Hepatic stellate cell (primary cell): ENCODE measurements at regions not wholly inside any gene's neighbourhood (a gene's known extent, or its start where the extent isn't known, plus 50 kb on each side); places are given as distances from the start of the nearest gene placed in this dataset.
A peak's percentile ranks its signal among the peaks of the same experiment; 100 is the strongest.
"Not testable (repeated sequence)": the region's sequence is repeated elsewhere in the genome, so short reads cannot be mapped to it uniquely, and the experiment has no call there.

Experiments
- DNase-seq: peaks from one replicate; pipeline ENCODE4 v3.0.0; 2011; ENCODE audit warnings: low spot score

DNA sequence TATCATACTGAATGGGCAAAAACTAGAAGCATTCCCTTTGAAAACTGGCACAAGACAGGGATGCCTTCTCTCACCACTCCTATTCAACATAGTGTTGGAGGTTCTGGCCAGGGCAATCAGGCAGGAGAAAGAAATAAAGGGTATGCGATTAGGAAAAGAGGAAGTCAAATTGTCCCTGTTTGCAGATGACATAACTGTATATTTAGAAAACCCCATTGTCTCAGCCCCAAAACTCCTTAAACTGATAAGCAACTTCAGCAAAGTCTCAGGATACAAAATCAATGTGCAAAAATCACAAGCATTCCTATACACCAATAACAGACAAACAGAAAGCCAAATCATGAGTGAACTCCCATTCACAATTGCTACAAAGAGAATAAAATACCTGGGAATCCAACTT lies 52.5 kb upstream of the CCDC71L start:
- not testable (repeated sequence) for DNase-seq

DNA sequence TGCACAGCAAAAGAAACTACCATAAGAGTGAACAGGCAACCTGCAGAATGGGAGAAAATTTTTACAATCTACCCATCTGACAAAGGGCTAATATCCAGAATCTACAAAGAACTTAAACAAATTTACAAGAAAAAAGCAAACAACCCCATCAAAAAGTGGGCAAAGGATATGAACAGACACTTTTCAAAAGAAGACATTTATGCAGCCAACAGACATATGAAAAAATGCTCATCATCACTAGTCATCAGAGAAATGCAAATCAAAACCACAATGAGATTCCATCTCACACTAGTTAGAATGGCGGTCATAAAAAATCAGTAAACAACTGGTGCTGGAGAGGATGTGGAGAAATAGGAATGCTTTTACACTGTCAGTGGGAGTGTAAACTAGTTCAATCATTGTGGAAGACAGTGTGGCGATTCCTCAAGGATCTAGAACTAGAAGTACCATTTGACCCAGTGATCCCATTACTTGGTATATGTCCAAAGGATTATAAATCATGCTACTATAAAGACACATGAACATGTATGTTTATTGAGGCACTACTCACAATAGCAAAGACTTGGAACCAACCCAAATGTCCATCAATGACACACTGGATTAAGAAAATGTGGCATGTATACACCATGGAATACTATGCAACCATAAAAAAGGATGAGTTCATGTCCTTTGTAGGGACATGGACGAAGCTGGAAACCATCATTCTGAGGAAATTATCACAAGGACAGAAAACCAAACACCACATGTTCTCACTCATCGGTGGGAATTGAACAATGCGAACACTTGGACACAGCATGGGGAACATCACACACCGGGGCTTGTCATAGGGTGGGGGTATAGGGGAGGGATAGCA lies 53.9 kb upstream of the CCDC71L start:
- not testable (repeated sequence) for DNase-seq

DNA sequence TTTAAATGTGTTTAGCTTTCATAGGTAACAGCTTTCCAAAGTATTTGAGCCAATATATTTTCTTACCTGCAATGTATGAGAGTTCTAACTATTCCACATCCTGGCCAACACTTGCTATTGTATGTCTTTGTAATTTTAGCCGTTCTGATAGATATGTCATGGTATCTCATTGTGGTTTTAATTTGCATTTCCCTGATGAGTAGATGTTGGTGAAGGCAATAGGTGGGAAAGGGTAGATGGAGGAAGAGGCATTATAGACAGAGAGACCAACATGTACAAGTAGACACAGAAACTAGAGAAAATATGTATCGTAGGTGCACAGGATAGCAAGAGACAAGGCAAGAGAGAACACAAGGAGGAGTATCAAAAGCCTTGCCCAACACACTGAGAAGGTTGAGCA lies 54.8 kb upstream of the CCDC71L start:
- no peak for DNase-seq

- no peak for DNase-seq
Measured at GRCh38 chr7:106717254-106717954, 56.4 kb upstream of the CCDC71L start.

DNA sequence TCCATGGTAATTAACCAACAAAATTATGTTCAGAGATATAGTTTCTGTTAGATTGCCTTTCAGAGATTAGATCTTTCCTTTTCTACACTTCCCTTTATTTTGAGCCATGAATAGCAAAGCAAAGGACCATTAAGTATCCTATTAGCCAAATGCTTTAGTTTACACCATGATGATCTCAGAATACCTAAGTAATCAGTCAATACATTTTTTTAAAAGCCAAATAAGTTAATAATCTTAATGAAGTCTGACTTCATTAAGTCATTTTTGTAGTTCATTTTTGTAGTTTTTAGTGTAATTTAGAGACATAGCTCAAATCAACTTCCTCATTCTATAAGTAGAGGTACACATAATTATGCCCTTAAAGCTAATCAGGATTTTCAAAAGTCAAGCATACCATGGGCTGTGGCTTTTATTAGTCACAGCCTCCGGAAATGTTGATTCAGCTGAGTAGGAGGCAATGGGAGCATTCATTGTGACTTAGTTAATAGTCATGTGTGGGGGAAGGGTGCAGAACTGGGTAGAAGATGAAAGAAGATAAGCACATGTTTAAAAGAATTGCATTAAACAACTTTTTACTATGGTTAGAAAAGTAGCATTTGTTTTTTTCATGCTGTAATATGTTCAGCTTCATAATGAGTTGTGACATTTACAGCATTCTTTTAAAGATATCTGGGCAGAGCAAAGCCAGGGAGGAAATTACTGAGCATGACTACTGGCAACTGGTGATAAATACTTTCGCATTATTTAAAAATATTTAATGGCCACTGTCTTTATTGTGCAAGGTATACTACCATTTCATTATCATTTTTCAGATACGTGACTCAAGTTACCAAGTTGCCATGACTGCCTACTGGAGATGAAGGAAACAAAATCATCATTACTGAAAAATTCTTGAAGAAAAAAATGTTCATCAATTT lies 57.3 kb upstream of the CCDC71L start:
- DNase-seq, result peak; percentile 69

- DNase-seq, result no peak
Measured at GRCh38 chr7:106720641-106721040, 59.7 kb upstream of the CCDC71L start.

GRCh38 chr7:106721816-106722785 lies 61.1 kb upstream of the CCDC71L start:
- no peak for DNase-seq

GRCh38 chr7:106723398-106723797 lies 62.4 kb upstream of the CCDC71L start:
- DNase-seq, result no peak

DNA sequence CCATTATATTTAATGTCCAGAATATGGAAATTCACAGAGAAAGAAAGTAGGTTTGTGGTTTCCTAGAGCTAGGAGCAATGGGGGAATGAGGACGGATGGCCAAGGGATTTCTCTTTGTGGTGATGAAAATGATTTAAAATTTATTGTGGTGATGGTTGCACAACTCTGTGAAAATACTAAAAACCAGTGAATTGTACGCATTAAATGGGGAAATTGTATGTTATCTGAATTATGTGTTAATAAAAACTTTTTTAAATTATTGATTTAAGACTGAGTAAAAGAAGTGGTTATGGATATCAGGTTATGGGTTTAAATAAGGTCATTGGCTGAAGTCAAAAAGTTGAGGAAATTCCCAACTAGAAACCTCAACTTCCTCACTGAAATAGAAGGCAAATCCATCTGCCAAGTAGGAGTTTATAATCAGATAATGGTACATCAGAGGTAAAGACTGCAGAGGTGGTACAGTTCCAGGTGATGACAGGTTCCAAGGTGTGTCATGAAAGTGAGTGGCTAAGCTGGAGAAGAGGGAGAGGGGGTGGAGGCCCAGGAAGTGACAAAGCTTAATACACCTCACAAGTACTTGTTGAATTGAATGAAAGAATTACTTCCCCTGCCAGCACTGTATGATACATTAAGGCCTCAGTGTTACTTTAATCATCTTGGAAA lies 68.9 kb upstream of the CCDC71L start:
- DNase-seq, result no peak

DNA sequence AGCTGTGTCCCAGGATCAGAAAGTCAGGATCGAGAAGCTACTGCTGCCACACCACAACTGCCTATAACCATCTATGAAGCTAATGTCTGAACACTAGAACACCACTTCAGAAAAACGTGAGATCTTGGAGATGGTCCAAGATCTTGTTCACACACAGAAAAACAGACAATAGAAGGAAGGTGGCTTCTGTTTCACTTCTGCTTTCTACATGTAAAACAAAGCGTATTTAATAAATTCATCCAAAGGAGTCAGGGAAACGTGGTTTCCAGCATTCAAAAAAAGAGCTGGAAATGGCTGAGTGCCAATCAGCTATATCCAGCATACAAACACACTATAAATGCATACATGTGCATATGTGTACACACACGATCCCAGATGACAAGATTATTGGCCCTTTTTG lies 70.2 kb upstream of the CCDC71L start:
- no peak for DNase-seq

DNA sequence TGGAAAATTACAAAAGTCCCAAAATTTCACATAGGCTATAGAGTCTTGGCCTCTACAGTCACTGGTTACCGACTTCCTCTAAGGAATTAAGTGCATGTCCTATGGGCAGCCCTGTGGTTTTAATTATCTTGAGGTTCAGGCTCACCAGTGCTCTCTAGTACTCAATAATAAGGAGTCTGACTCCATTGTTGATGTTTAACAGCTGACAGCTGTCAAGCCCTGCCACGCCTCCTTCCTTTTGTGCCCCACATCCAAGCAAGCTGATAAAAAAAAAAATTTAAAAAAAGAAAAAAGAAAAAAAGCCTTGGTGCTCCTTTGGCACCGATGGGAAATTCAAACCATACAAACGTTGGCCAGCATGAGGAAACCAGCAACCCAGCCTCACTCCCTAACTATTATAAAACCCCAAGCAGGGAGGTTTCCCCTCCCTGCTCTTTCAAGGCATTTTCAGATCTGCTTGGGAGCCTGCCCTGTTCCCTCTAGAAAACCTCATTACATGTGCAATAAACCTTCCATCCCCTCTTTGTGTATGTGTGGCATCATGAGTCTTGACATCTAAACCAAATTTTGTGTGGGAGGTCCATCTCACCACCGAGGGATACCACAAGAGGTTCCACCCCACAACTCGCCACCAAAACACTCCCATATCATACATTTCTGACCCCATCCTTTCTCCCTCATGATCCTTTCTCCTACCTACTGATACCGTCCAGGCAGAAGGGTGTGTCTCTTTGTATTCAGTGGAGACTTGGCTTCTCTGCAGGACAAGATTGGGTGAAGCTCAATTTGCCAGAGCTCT lies 70.9 kb upstream of the CCDC71L start:
- no peak for DNase-seq

DNA sequence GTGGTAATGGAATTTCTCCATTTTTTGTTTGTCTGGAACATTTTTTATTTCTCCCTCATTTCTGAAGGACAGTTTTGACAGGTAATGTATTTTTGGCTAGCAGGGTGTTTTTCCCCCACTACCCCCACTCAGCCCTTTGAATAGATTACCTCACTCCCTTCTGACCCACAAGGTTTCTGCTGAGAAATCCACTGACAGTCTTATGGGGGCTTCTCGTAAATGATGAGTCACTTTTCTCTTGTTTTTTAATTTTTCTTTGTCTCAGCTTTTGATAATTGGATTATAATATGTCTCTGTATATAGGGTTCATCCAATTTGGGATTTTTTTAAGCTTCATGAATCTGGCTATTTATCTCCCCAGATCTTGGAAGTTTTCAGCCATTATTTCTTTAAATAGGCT lies 74.7 kb upstream of the CCDC71L start:
- no peak for DNase-seq

GRCh38 chr7:106736123-106736507 lies 75.2 kb upstream of the CCDC71L start:
- no peak for DNase-seq

DNA sequence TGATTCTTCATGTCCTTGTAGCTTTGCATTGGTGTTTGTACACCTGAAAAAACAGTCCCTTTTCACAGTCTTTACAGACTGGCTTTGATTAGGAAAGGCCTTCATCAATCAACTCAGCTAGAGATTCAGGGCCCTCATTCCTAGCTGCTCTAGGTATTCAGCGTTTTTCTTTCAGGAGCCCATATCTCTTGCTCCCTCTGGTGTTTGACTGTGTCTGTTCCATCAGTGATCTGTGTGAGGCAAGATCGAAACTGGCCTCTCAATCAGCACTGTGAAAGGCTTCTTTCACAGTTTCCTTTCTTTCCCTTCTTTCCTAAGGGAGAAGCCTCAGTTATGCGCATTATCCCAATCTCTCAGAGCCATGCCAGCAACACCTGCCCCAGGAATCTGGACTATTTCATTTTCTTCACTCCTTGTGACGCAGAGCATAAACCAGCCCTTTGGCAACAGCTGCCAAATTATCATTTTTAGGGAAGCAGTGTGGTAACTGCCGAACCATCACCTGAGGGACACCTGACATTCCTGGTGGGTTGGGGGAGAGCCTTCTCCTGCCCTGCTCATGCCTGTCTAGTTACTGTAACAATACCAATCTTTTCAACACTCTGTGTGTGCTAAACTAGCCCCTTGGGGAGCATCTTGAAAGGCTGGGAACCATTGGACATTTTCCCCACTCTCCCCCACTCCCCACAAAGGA lies 75.7 kb upstream of the CCDC71L start:
- DNase-seq, result peak; percentile 40

- DNase-seq, result no peak
Measured at GRCh38 chr7:106737202-106737562, 76.2 kb upstream of the CCDC71L start.

DNA sequence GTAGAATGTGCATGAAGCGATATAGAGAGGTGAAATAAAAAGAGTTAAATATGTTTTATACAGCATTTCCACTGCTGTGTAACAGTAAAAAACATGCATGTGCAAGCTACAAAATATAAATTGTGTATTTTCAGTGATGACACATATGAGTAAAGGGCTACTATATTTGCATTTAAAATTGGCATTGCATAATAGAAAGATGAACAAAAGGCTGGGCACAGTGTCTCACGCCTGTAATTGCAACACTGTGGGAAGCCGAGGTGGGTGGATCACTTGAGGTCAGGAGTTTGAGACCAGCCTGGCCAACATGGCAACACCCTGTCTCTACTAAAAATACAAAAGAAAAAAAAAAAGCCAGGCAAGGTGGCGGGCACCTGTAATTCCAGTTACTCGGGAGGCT lies 79.8 kb upstream of the CCDC71L start:
- no peak for DNase-seq

- DNase-seq, result no peak
Measured at GRCh38 chr7:106744563-106745091, 83.7 kb upstream of the CCDC71L start.

GRCh38 chr7:106747301-106747700 lies 86.3 kb upstream of the CCDC71L start:
- not testable (repeated sequence) for DNase-seq

DNA sequence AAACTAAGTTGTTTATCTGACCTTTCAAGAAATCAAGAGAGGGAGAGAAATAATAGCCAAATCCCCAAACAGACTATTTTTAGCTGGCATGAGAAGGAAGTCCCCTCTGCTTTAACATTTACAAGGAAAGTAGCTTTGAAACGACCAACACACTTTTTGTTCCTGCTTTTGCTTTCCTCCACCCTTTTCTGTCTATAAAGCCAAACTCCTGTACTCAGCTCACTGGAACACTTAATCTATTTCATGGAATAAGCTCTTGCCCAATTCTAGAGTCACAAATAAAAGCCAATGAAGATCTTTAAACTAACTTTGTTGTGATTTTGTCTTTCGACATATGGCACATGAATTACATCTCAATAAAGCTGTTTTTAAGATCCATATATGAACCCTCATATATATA lies 86.8 kb upstream of the CCDC71L start:
- no peak for DNase-seq
